Heart left ventricle (tissue), 16 donors: ENCODE measurements at regions not wholly inside any gene's neighbourhood (a gene's known extent, or its start where the extent isn't known, plus 50 kb on each side); places are given as distances from the start of the nearest gene placed in this dataset.
A peak's percentile ranks its signal among the peaks of the same experiment; 100 is the strongest.
"Not testable (repeated sequence)": the region's sequence is repeated elsewhere in the genome, so short reads cannot be mapped to it uniquely, and the experiment has no call there.

ENCODE experiments used
- ATAC-seq, 4 donors: fragments of 200-7000 bp; cut with Tn5 transposase; one replicate each; pipeline ENCODE4 v1.9.1; 2020 to 2022; ENCODE audit warnings: moderate library complexity in 4 of 4, mild to moderate bottlenecking in 3 of 4, moderate number of reproducible peaks in 1 of 4
- DNase-seq, 5 donors: peaks; one replicate each; pipeline ENCODE4 v3.0.0-alpha.2; 2020
- H3K27ac ChIP-seq, 12 donors: fragments of 200-600 bp; sonication (generic) in 4 of 12; one replicate each; pipeline versions ENCODE4 v1.5.0 to v1.8.0; 2016 to 2022; ENCODE audit warnings: mild to moderate bottlenecking in 2 of 12
- H3K27me3 ChIP-seq, 9 donors: fragments of 200-600 bp; sonication (generic) in 2 of 9; one replicate each; pipeline versions ENCODE4 v1.5.1 to v1.8.0; 2016 to 2022; ENCODE audit warnings: mild to moderate bottlenecking in 3 of 9
- H3K36me3 ChIP-seq, 9 donors: fragments of 200-600 bp; sonication (generic) in 2 of 9; one replicate each; pipeline versions ENCODE4 v1.5.0 to v1.8.0; 2018 to 2022; ENCODE audit warnings: mild to moderate bottlenecking in 2 of 9
- H3K4me1 ChIP-seq, 12 donors: fragments of 200-600 bp; sonication (generic) in 4 of 12; one replicate each; pipeline versions ENCODE4 v1.5.0 to v1.8.0; 2016 to 2022; ENCODE audit warnings: mild to moderate bottlenecking in 3 of 12
- H3K4me3 ChIP-seq, 12 donors: fragments of 200-600 bp; sonication (generic) in 4 of 12; one replicate each; pipeline versions ENCODE4 v1.5.0 to v1.8.0; 2017 to 2022; ENCODE audit warnings: mild to moderate bottlenecking in 9 of 12, moderate library complexity in 4 of 12
- H3K9me3 ChIP-seq, 12 donors: fragments of 200-600 bp; sonication (generic) in 4 of 12; one replicate each; pipeline versions ENCODE4 v1.5.0 to v1.8.0; 2016 to 2022; ENCODE audit warnings: mild to moderate bottlenecking in 1 of 12
- POLR2A ChIP-seq, 2 donors: fragments of 450-650 bp; IDR thresholded peaks; one replicate each; pipeline ENCODE4 v1.6.1; 2017; ENCODE audit warnings: antibody characterized with exemption in 2 of 2, mild to moderate bottlenecking in 2 of 2, moderate library complexity in 2 of 2
- WGBS, 4 donors: extraction: QIAGEN DNeasy Blood & Tissue Kit in 2 of 4; methylation state at CpG; one replicate each; pipeline versions ENCODE4 v1.1.5 to v1.1.7; 2013 to 2018; 5-methylcytosine and 5-hydroxymethylcytosine counted together
- intact Hi-C, 10 donors: fragments of 100-400 bp; cut with DNase I; formaldehyde crosslinking; loops; one replicate each; pipeline versions ENCODE4 v1.11.1 to v1.14.2; 2022
- TF ChIP-seq, protein P1 (sequence below), 12 donors: fragments of 200-600 bp; sonication (generic) in 4 of 12; IDR thresholded peaks; one replicate each; pipeline versions ENCODE4 v1.5.0 to v1.8.0; 2018 to 2022; ENCODE audit warnings: antibody characterized with exemption in 12 of 12, mild to moderate bottlenecking in 5 of 12
- donor health status: ischemic (EF 13 %, LVEDD 7.1; RV severe dilation, severe dysfunction).
- donor health status: healthy with polysubstance abuse.
- donor health status: DM: no; HTN: yes; CAD: no.
- donor health status: DM: no; HTN: no; CAD: no.
- donor health status: ischemic (EF 25% LVEDD 6.9; RV normal size, moderate dysfunction).
- donor health status: ischemic (EF 25% LVEDD 5.7; RV mildly dilated, moderate dysfunction).
- donor health status: healthy.
- donor health status: DM: yes; HTN: yes; CAD: no.
- donor health status: ischemic (EF 35%, LVEDD 5.7; RV mildly dilated, moderate dysfunction).
- donor health status: nonischemic (EF 11% LVEDD 7.7; RV severe dilation, severe dysfunction).
- donor health status: DM: yes; HTN: yes; CAD: no.
- donor health status: PGD.
- donor health status: ischemic (EF 29% LVEDD 5.4; RV normal size, mild dysfunction).
- donor health status: nonischemic (EF 23%, LVEDD 6.1; RV moderate dilation, normal function).

GRCh38 chr5:30150231-30150630 is 1043.3 kb upstream of the CDH6 start:
- ATAC-seq (no peak), DNase-seq (no peak)
- no peak overlapping the region for H3K4me3 ChIP-seq
- peaks cover 0 to 4% (median 0%) of the 10 kb centered on the region in 12 donors for H3K9me3 ChIP-seq
- H3K4me1 ChIP-seq, result no peaks in the 10 kb centered on the region
- intact Hi-C loops, result no loop called here
- no peaks in the 10 kb centered on the region for H3K27me3 ChIP-seq
- H3K27ac ChIP-seq, result no peak overlapping the region
- H3K36me3 ChIP-seq, result no peaks in the 10 kb centered on the region
- no peak for TF ChIP-seq POLR2A (IDR thresholded peaks at IDR 0.05)
- TF ChIP-seq, protein P1, sequence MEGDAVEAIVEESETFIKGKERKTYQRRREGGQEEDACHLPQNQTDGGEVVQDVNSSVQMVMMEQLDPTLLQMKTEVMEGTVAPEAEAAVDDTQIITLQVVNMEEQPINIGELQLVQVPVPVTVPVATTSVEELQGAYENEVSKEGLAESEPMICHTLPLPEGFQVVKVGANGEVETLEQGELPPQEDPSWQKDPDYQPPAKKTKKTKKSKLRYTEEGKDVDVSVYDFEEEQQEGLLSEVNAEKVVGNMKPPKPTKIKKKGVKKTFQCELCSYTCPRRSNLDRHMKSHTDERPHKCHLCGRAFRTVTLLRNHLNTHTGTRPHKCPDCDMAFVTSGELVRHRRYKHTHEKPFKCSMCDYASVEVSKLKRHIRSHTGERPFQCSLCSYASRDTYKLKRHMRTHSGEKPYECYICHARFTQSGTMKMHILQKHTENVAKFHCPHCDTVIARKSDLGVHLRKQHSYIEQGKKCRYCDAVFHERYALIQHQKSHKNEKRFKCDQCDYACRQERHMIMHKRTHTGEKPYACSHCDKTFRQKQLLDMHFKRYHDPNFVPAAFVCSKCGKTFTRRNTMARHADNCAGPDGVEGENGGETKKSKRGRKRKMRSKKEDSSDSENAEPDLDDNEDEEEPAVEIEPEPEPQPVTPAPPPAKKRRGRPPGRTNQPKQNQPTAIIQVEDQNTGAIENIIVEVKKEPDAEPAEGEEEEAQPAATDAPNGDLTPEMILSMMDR (IDR thresholded peaks at IDR 0.05), result no peak

GRCh38 chr5:30149526-30149925 is 1044.0 kb upstream of the CDH6 start:
- Histone ChIP-seq H3K9me3 (peaks cover 0 to 4% (median 0%) of the 10 kb centered on the region in 12 donors), H3K4me1 (no peaks in the 10 kb centered on the region), H3K36me3 (no peaks in the 10 kb centered on the region), H3K4me3 (no peak overlapping the region), H3K27ac (no peak overlapping the region), H3K27me3 (no peaks in the 10 kb centered on the region)
- no peak for TF ChIP-seq POLR2A (IDR thresholded peaks at IDR 0.05)
- TF ChIP-seq, protein P1 (IDR thresholded peaks at IDR 0.05), result no peak
- ATAC-seq (no peak), DNase-seq (no peak)
- intact Hi-C loops, result no loop called here

GRCh38 chr5:30147976-30148375 is 1045.5 kb upstream of the CDH6 start:
- H3K4me1 ChIP-seq, result no peaks in the 10 kb centered on the region
- no peak for DNase-seq
- no peaks in the 10 kb centered on the region for H3K36me3 ChIP-seq
- TF ChIP-seq, protein P1 (IDR thresholded peaks at IDR 0.05), result no peak
- no peak for TF ChIP-seq POLR2A (IDR thresholded peaks at IDR 0.05)
- H3K4me3 ChIP-seq, result no peak overlapping the region
- intact Hi-C loops, result no loop called here
- peaks cover 0 to 3% (median 0%) of the 10 kb centered on the region in 12 donors for H3K9me3 ChIP-seq
- WGBS, 4 donors, result 23 to 40% (median 34%) methylated on average over 1 of the region's 1 CpG
- no peak overlapping the region for H3K27ac ChIP-seq
- ATAC-seq, result no peak
- no peaks in the 10 kb centered on the region for H3K27me3 ChIP-seq

DNA sequence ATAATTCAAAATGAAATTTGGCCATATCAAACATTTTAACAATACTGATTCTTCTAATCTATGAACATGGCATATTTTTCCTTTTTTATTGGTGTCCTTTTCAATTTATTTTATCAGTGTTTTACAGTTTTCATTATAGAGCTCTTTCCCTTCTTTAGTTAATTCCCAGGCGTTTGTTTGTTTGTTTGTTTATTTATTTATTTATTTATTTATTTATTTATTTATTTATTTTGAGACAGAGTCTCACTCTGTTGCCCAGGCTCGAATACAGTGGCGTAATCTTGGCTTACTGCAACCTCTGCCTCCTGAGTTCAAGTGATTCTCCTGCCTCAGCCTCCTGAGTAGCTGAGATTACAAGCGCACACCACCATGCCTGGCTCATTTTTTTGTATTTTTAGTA is 1049.4 kb upstream of the CDH6 start:
- H3K4me3 ChIP-seq, ATAC-seq, H3K4me1 ChIP-seq, intact Hi-C loops, H3K27me3 ChIP-seq, H3K27ac ChIP-seq, H3K36me3 ChIP-seq, DNase-seq: not testable (repeated sequence)
- 59 to 74% (median 70%) methylated on average over 4 of the region's 4 CpGs for WGBS, 4 donors
- H3K9me3 ChIP-seq, result peaks cover 0 to 12% (median 0%) of the 10 kb centered on the region in 12 donors

DNA sequence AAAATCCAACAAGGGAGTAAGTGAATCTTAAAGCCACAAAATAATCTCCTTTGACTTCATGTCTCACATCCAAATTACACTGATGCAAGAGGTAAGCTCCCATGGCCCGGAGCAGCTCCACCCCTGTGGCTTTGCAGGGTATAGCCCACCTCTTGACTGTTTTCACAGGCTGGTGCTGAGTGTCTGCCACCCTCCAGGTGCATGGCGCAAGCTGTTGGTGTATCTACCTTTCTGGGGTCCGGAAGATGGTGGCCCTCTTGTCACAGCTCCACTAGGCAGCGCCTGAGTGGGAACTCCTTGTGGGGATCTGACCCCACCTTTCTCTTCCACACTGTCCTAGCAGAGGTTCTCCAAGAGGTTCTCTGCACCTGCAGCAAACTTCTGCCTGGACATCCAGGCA is 1051.1 kb upstream of the CDH6 start:
- Histone ChIP-seq H3K27ac (no peak overlapping the region), H3K4me3 (no peak overlapping the region), H3K9me3 (peaks cover 0 to 12% (median 0%) of the 10 kb centered on the region in 12 donors), H3K36me3 (no peaks in the 10 kb centered on the region), H3K4me1 (no peaks in the 10 kb centered on the region), H3K27me3 (no peaks in the 10 kb centered on the region)
- ATAC-seq, result no peak
- 63 to 83% (median 65%) methylated on average over 4 of the region's 4 CpGs for WGBS, 4 donors
- DNase-seq, result peak in 1 of 5 donors; percentile 17
- no peak for TF ChIP-seq POLR2A (IDR thresholded peaks at IDR 0.05)
- TF ChIP-seq, protein P1 (IDR thresholded peaks at IDR 0.05), result no peak
- intact Hi-C loops, result no loop called here
